Endometrium (tissue), 2 donors: ENCODE measurements at regions not wholly inside any gene's neighbourhood (a gene's known extent, or its start where the extent isn't known, plus 50 kb on each side); places are given as distances from the start of the nearest gene placed in this dataset.
"Not testable (repeated sequence)": the region's sequence is repeated elsewhere in the genome, so short reads cannot be mapped to it uniquely, and the experiment has no call there.

Source experiments
- FAIRE-seq: peaks from 2 replicates; lab custom pipeline; 2012; peaks lifted over from hg19 to GRCh38; lab: Jason Lieb, UNC
- donor health status: control.
- donor health status: control.

- no peak for FAIRE-seq
These were observed 137.7 kb upstream of the ALDH1B1 start for GRCh38 chr9:38254756-38255155.

- FAIRE-seq: no peak
These were observed 138.4 kb upstream of the ALDH1B1 start for GRCh38 chr9:38254151-38254550.

GRCh38 chr9:38253200-38253599, 139.3 kb upstream of the ALDH1B1 start:
- no peak for FAIRE-seq

GRCh38 chr9:38251036-38251860, 141.3 kb upstream of the ALDH1B1 start:
- no peak for FAIRE-seq

- no peak for FAIRE-seq
These were observed 142.0 kb upstream of the ALDH1B1 start for GRCh38 chr9:38250279-38251035.

GRCh38 chr9:38249587-38250210, 142.8 kb upstream of the ALDH1B1 start:
- FAIRE-seq: no peak

GRCh38 chr9:38249049-38249448, 143.5 kb upstream of the ALDH1B1 start:
- FAIRE-seq: no peak

- no peak for FAIRE-seq
These were observed 145.7 kb upstream of the ALDH1B1 start for GRCh38 chr9:38246833-38247232.

- FAIRE-seq: no peak
These were observed 147.5 kb upstream of the ALDH1B1 start for GRCh38 chr9:38244971-38245370.

- no peak for FAIRE-seq
These were observed 148.5 kb upstream of the ALDH1B1 start for GRCh38 chr9:38243993-38244392.

GRCh38 chr9:38242151-38242550, 150.4 kb upstream of the ALDH1B1 start:
- FAIRE-seq: not testable (repeated sequence)

- no peak for FAIRE-seq
These were observed 152.5 kb upstream of the ALDH1B1 start for GRCh38 chr9:38240051-38240450.

- FAIRE-seq: no peak
These were observed 157.3 kb upstream of the ALDH1B1 start for GRCh38 chr9:38235244-38235643.

GRCh38 chr9:38234479-38235170, 157.9 kb upstream of the ALDH1B1 start:
- FAIRE-seq: no peak

- FAIRE-seq: no peak
These were observed 158.6 kb upstream of the ALDH1B1 start for GRCh38 chr9:38233796-38234355.

GRCh38 chr9:38233343-38233742, 159.2 kb upstream of the ALDH1B1 start:
- no peak for FAIRE-seq

GRCh38 chr9:38232895-38233294, 159.6 kb upstream of the ALDH1B1 start:
- FAIRE-seq: no peak

GRCh38 chr9:38229504-38230155, 160.6 kb upstream of the SHB start:
- no peak for FAIRE-seq

GRCh38 chr9:38229104-38229500, 160.1 kb upstream of the SHB start:
- no peak for FAIRE-seq

GRCh38 chr9:38228331-38229103, 159.5 kb upstream of the SHB start:
- no peak for FAIRE-seq

- FAIRE-seq: no peak
These were observed 158.6 kb upstream of the SHB start for GRCh38 chr9:38227656-38228055.
